ENCODE measurements at regions not wholly inside any gene's neighbourhood (a gene's known extent, or its start where the extent isn't known, plus 50 kb on each side); places are given as distances from the start of the nearest gene placed in this dataset.

- no peak for DNase-seq (ENCODE audit: low spot score in 2 of 2)
- Histone ChIP-seq H3K36me3 (no peaks in the 10 kb centered on the region), H3K4me3 (no peak overlapping the region), H3K9me3 (no peaks in the 10 kb centered on the region), H3K27me3 (no peaks in the 10 kb centered on the region), H3K4me1 (no peaks in the 10 kb centered on the region), H3K27ac (no peak overlapping the region)
- intact Hi-C loops (cut with DNase I): no loop called here
- TF ChIP-seq, protein P1, sequence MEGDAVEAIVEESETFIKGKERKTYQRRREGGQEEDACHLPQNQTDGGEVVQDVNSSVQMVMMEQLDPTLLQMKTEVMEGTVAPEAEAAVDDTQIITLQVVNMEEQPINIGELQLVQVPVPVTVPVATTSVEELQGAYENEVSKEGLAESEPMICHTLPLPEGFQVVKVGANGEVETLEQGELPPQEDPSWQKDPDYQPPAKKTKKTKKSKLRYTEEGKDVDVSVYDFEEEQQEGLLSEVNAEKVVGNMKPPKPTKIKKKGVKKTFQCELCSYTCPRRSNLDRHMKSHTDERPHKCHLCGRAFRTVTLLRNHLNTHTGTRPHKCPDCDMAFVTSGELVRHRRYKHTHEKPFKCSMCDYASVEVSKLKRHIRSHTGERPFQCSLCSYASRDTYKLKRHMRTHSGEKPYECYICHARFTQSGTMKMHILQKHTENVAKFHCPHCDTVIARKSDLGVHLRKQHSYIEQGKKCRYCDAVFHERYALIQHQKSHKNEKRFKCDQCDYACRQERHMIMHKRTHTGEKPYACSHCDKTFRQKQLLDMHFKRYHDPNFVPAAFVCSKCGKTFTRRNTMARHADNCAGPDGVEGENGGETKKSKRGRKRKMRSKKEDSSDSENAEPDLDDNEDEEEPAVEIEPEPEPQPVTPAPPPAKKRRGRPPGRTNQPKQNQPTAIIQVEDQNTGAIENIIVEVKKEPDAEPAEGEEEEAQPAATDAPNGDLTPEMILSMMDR (IDR thresholded peaks at IDR 0.05): no peak
These were observed 110.8 kb downstream of the CDC7 start for GRCh38 chr1:91611483-91611917.

- H3K4me3 ChIP-seq: no peak overlapping the region
- H3K27ac ChIP-seq: no peak overlapping the region
- intact Hi-C loops (cut with DNase I): no loop called here
- H3K9me3 ChIP-seq: no peaks in the 10 kb centered on the region
- TF ChIP-seq, protein P1 (IDR thresholded peaks at IDR 0.05): no peak
- no peaks in the 10 kb centered on the region for H3K4me1 ChIP-seq
- H3K36me3 ChIP-seq: no peaks in the 10 kb centered on the region
- DNase-seq (ENCODE audit: low spot score in 2 of 2): no peak
- no peaks in the 10 kb centered on the region for H3K27me3 ChIP-seq
These were observed 112.9 kb downstream of the CDC7 start for GRCh38 chr1:91613595-91613994.

DNA sequence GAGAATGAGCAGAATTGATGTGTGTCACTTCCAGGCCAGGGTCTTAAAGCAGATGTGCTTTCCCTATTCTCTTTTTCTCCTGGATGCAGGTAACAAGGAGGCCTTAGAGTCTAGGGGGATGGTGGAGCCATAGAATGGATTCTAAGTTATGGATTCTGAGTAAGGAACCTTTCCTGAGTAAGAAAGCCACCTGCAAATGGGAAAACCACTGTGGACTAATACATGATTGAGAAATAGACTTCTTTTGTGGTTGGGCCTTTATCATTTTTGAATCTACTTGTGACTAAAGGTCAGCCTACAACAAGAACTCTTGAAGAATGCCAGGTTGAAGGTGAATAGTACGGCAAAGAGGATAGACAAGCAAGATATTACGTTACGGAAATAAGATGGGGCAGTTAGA lies 116.1 kb downstream of the CDC7 start:
- DNase-seq (ENCODE audit: low spot score in 2 of 2): no peak
- TF ChIP-seq, protein P1 (IDR thresholded peaks at IDR 0.05): no peak
- Histone ChIP-seq H3K9me3 (no peaks in the 10 kb centered on the region), H3K27ac (no peak overlapping the region), H3K27me3 (no peaks in the 10 kb centered on the region), H3K4me3 (no peak overlapping the region), H3K4me1 (peaks cover 0 to 2% of the 10 kb centered on the region in 2 donors), H3K36me3 (no peaks in the 10 kb centered on the region)
- intact Hi-C loops (cut with DNase I): no loop called here

DNA sequence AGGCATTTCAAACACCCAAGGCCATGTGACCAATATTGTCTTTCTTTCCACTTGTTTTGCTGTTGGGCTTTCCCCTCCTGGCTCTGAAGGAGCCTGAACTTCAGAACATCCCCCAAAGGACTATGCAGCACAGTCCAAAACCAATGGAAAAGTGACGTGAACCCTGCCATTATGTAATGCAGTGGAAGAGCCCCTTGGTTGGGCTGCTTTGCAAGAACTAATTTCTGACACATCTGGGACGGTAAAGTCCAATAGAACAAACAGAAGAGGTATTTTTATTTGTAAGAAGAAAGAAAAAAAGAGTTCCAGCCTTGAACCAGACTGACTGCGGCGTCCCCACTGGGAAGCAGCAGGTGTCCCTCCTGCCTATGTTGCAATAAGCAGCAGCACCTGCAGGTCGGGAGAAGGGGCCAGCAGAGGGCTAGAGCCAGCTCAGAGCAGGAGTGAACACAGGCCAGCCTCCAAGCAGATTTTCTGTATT lies 116.7 kb downstream of the CDC7 start:
- no peaks in the 10 kb centered on the region for H3K9me3 ChIP-seq
- peaks cover 0 to 5% of the 10 kb centered on the region in 2 donors for H3K4me1 ChIP-seq
- H3K27ac ChIP-seq: no peak overlapping the region
- intact Hi-C loops (cut with DNase I): no loop called here
- no peak for DNase-seq (ENCODE audit: low spot score in 2 of 2)
- TF ChIP-seq, protein P1 (IDR thresholded peaks at IDR 0.05): no peak
- H3K27me3 ChIP-seq: no peaks in the 10 kb centered on the region
- no peaks in the 10 kb centered on the region for H3K36me3 ChIP-seq
- no peak overlapping the region for H3K4me3 ChIP-seq

DNA sequence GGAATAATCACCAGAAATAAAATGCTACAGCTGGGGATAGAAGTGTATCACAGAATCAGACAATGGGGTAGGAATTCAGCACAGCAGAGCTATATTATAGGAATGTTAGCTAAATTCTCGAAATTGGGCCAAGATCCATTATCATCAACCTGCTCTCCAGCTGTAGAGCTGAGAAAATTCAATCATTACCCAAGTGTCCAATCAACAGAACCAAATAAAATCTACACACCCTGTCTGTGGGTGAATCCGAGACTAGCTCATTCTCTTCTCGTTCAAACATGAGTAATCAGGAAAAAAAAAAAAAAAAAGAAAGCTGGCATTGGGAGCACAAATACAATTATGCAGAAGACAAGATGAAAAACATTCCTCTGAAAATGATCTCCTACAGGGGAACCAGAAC lies 119.2 kb downstream of the CDC7 start:
- TF ChIP-seq, protein P1 (IDR thresholded peaks at IDR 0.05): no peak
- no peaks in the 10 kb centered on the region for H3K9me3 ChIP-seq
- H3K36me3 ChIP-seq: no peaks in the 10 kb centered on the region
- no peak for DNase-seq (ENCODE audit: low spot score in 2 of 2)
- no peak overlapping the region for H3K4me3 ChIP-seq
- H3K27me3 ChIP-seq: no peaks in the 10 kb centered on the region
- H3K4me1 ChIP-seq: peaks cover 0 to 11% of the 10 kb centered on the region in 2 donors
- no peak overlapping the region for H3K27ac ChIP-seq
- intact Hi-C loops (cut with DNase I): loop anchor here (10.0 kb wide), 1 partner anchor 1135 kb away; no protein-coding TSS in a partner anchor

- no peak overlapping the region for H3K27ac ChIP-seq
- no peaks in the 10 kb centered on the region for H3K27me3 ChIP-seq
- no peak for DNase-seq (ENCODE audit: low spot score in 2 of 2)
- peaks cover 0 to 11% of the 10 kb centered on the region in 2 donors for H3K4me1 ChIP-seq
- H3K4me3 ChIP-seq: no peak overlapping the region
- no peaks in the 10 kb centered on the region for H3K36me3 ChIP-seq
- TF ChIP-seq, protein P1 (IDR thresholded peaks at IDR 0.05): no peak
- no peaks in the 10 kb centered on the region for H3K9me3 ChIP-seq
- intact Hi-C loops (cut with DNase I): loop anchor here (10.0 kb wide), 1 partner anchor 1137 kb away; no protein-coding TSS in a partner anchor
These were observed 120.7 kb downstream of the CDC7 start for GRCh38 chr1:91621360-91621759.

Data from ascending aorta (tissue), 2 donors.